HTR-8/SVneo (cell line): ENCODE measurements at regions not wholly inside any gene's neighbourhood (a gene's known extent, or its start where the extent isn't known, plus 50 kb on each side); places are given as distances from the start of the nearest gene placed in this dataset.
A peak's percentile ranks its signal among the peaks of the same experiment; 100 is the strongest.

Experiments used
- DNase-seq: peaks from one replicate; pipeline ENCODE4 v3.0.0; 2011; ENCODE audit warnings: low spot score, mixed read lengths; ENCODE audit not compliant: insufficient read length
- FAIRE-seq: peaks from 2 replicates; lab custom pipeline; 2011; peaks lifted over from hg19 to GRCh38; lab: Jason Lieb, UNC

- peak; percentile 26 for FAIRE-seq
- peak; percentile 55 for DNase-seq
Observed at GRCh38 chr5:166436872-166437271, 1854.6 kb upstream of the WWC1 start.

- DNase-seq: no peak
- FAIRE-seq: no peak
Observed at GRCh38 chr5:166486348-166486747, 1805.1 kb upstream of the WWC1 start.

- no peak for DNase-seq
Observed at GRCh38 chr5:166488560-166488959, 1802.9 kb upstream of the WWC1 start.

GRCh38 chr5:166493040-166493439 lies 1798.4 kb upstream of the WWC1 start:
- no peak for DNase-seq
- no peak for FAIRE-seq

More at GRCh38 chr5:166488560-166488959, 1802.9 kb upstream of the WWC1 start:
- no peak for FAIRE-seq

GRCh38 chr5:166493612-166494011 lies 1797.8 kb upstream of the WWC1 start:
- no peak for DNase-seq
- no peak for FAIRE-seq

- DNase-seq: no peak
- no peak for FAIRE-seq
Observed at GRCh38 chr5:166497496-166498104, 1793.8 kb upstream of the WWC1 start.

- FAIRE-seq: no peak
- DNase-seq: peak; percentile 13
Observed at GRCh38 chr5:166499447-166500240, 1791.8 kb upstream of the WWC1 start.

- FAIRE-seq (no peak), DNase-seq (no peak)
Observed at GRCh38 chr5:166503506-166503905, 1787.9 kb upstream of the WWC1 start.

GRCh38 chr5:166505067-166505466 lies 1786.4 kb upstream of the WWC1 start:
- FAIRE-seq: no peak

GRCh38 chr5:166505544-166505943 lies 1785.9 kb upstream of the WWC1 start:
- no peak for FAIRE-seq
- DNase-seq: no peak

More at GRCh38 chr5:166505067-166505466, 1786.4 kb upstream of the WWC1 start:
- no peak for DNase-seq

GRCh38 chr5:166507810-166508425 lies 1783.5 kb upstream of the WWC1 start:
- DNase-seq: no peak
- no peak for FAIRE-seq

GRCh38 chr5:166509085-166509484 lies 1782.4 kb upstream of the WWC1 start:
- FAIRE-seq: no peak
- DNase-seq: no peak

GRCh38 chr5:166517976-166518375 lies 1773.5 kb upstream of the WWC1 start:
- no peak for FAIRE-seq
- DNase-seq: no peak

- FAIRE-seq: no peak
- no peak for DNase-seq
Observed at GRCh38 chr5:166523206-166523605, 1768.2 kb upstream of the WWC1 start.

GRCh38 chr5:166529200-166529599 lies 1762.2 kb upstream of the WWC1 start:
- FAIRE-seq (no peak), DNase-seq (no peak)

- DNase-seq (no peak), FAIRE-seq (no peak)
Observed at GRCh38 chr5:166532456-166533220, 1758.8 kb upstream of the WWC1 start.

- DNase-seq (no peak), FAIRE-seq (no peak)
Observed at GRCh38 chr5:166535641-166536040, 1755.8 kb upstream of the WWC1 start.

GRCh38 chr5:166540156-166540555 lies 1751.3 kb upstream of the WWC1 start:
- FAIRE-seq: no peak

GRCh38 chr5:166551384-166551783 lies 1740.1 kb upstream of the WWC1 start:
- DNase-seq (no peak), FAIRE-seq (no peak)

More at GRCh38 chr5:166540156-166540555, 1751.3 kb upstream of the WWC1 start:
- no peak for DNase-seq

- no peak for DNase-seq
- no peak for FAIRE-seq
Observed at GRCh38 chr5:166553778-166554177, 1737.7 kb upstream of the WWC1 start.
